Kidney capillary endothelial cell (primary cell): ENCODE measurements at regions not wholly inside any gene's neighbourhood (a gene's known extent, or its start where the extent isn't known, plus 50 kb on each side); places are given as distances from the start of the nearest gene placed in this dataset.

Source experiments
- DNase-seq: peaks from one replicate; pipeline ENCODE4 v3.0.0-alpha.2; 2018; ENCODE audit warnings: low spot score

DNA sequence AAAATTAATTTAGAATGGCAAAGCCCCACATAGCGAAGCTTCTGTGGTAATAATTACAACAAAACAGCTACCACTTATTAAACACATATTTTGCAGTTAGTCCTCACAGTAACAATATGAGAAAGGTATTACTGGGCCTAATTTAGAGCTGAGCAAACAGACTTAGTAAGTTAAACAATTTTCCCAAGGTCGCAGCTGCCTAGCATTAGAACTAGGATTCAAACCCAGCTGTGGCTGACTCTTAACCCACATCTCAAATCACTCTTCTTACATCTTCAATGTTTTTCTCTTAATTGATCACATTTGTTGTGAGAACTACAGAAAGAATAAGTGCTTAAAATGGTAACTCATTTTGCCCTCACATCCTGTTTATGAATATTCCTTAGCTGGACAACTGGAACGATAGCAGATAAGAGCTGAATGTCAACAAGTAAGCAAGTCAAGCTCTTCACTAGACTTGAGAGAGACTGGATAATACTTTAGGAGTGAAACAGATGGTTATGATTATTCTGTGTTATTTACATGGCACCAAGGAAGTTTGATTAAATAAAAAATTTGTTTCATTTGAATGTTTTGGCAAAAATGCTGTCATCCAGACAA lies 59.4 kb upstream of the TMEM17 start:
- no peak for DNase-seq

DNA sequence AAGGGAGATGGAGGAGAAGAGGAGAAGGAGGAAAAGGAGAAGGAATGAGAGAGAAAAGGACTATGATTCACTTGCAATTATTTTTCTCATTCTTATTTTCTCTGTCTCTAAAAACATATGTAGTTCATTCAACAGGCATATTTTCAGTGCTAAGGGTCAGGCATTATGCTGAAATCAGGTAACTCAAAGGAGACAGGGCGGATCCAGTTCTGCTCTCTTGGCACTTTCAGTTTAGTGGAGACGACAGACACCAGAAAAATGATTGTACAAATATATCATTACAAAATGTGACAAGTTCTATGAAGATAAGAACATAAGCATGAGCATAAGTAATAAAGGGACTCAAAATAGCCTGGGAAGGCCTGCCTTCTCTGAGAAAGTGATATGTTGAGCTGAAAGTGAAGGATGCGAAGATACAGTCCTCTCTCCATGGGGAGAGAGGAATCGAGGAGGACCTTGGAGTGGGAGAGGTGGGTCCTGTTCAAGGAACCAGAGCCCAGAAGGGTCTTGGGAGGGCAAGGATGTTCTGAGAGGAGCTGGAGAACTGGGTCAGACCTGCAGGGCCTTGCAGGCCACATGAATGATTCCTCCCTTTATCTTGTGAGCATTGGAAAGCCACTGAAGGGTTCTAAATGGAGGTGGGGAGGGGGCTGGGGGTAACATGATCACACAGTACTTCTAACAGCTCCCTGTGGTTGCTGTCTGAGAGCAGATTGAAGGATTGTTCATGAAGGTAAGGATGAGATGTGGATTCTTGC lies 58.6 kb upstream of the TMEM17 start:
- DNase-seq, result no peak

DNA sequence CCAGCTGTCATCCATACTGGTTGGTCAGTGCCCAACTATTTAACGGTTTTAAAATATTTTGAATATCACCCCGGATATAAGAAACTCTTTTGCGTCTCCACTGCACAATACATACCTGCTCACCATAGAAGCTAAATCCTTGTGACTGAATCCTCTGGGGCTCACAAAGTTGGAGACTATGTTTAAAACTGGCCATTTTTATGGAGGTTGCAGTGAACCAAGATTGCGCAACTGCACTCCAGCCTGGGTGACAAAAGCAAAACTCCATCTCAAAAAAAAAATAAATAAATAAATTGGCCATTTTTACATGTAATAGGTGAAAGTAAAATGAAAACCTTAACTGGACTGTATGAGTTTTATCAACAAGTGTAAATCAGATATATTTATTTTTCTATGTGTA lies 55.6 kb upstream of the TMEM17 start:
- no peak for DNase-seq

DNA sequence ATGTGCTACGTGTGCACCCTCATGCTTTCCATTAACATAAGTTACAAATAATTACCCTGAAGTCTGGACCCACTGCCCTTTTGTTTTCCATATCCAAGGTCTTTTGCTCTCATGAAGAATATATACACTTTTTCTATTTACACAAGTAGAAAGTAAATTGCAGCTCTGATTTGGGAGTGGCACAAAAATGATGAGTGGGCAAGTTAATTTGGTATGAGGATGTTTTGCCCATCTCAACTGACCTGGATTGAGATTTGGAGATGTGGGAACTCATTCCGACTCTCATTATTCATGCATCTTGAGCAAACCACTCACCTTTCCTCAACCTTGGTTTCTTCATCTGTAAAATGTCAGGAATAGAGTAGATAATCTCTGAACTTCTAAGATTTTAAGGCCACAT lies 53.6 kb upstream of the TMEM17 start:
- DNase-seq, result no peak

DNA sequence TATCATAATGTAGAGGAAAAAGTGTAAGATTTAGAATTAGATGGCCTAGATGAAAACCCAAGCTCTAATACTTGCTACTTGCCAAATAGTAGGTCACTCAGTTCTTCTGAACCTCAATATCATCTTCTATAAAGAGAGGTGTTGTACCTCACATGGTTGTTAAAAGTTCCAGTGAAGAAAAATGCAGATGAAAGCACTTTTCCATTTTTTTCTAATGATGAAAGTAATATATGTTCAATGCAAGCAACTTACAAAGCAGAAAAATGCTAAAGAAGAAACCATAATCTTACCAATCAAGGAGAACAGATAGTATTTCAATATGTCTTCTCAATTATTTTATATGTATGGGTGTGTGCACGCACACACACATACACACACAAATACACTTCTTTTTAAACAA lies 52.7 kb upstream of the TMEM17 start:
- no peak for DNase-seq

DNA sequence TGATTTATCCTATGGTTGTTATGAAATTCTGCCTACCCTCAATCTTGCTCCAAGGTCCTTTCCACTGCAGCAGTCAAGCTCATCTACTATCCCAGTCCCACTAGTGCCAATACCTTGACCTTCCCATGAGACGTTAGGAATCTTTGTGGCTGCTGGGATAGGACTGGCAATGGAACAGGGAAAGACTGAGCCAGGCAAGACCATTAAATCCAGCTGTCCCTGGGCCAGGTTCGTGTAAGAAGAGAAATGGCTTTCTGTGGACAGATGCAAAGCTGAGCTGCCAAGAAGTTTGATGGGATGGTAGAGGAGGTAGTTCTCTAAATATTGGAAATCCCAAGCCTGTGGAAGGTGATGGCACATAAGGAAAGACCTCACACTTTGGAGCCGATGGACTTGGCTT lies 50.1 kb upstream of the TMEM17 start:
- DNase-seq, result no peak
